GM18499 (cell line): ENCODE measurements at regions not wholly inside any gene's neighbourhood (a gene's known extent, or its start where the extent isn't known, plus 50 kb on each side); places are given as distances from the start of the nearest gene placed in this dataset.

Source experiments
- ATAC-seq: cut with Tn5 transposase; IDR thresholded peaks from one replicate; pipeline ENCODE4 v1.9.1; 2021; ENCODE audit warnings: moderate number of reproducible peaks; ENCODE audit not compliant: insufficient read depth, unreplicated experiment

- no peak for ATAC-seq
Observed at GRCh38 chr5:61596265-61596664, 264.2 kb downstream of the ZSWIM6 start.

GRCh38 chr5:61597684-61598083 is 265.6 kb downstream of the ZSWIM6 start:
- ATAC-seq: no peak

GRCh38 chr5:61598126-61598525 is 266.1 kb downstream of the ZSWIM6 start:
- no peak for ATAC-seq

- no peak for ATAC-seq
Observed at GRCh38 chr5:61599370-61600122, 267.5 kb downstream of the ZSWIM6 start.

GRCh38 chr5:61600123-61600444 is 268.0 kb downstream of the ZSWIM6 start:
- ATAC-seq: no peak

GRCh38 chr5:61600945-61601511 is 269.0 kb downstream of the ZSWIM6 start:
- no peak for ATAC-seq

- no peak for ATAC-seq
Observed at GRCh38 chr5:61603211-61603908, 271.3 kb downstream of the ZSWIM6 start.

GRCh38 chr5:61604076-61605025 is 272.3 kb downstream of the ZSWIM6 start:
- ATAC-seq: no peak

- ATAC-seq: no peak
Observed at GRCh38 chr5:61609840-61610677, 278.0 kb downstream of the ZSWIM6 start.

- no peak for ATAC-seq
Observed at GRCh38 chr5:61610678-61611024, 278.6 kb downstream of the ZSWIM6 start.

GRCh38 chr5:61612431-61612830 is 280.4 kb downstream of the ZSWIM6 start:
- no peak for ATAC-seq

- ATAC-seq: no peak
Observed at GRCh38 chr5:61613679-61614078, 281.6 kb downstream of the ZSWIM6 start.

- ATAC-seq: no peak
Observed at GRCh38 chr5:61614606-61615005, 282.5 kb downstream of the ZSWIM6 start.

GRCh38 chr5:61617039-61617438 is 285.0 kb downstream of the ZSWIM6 start:
- ATAC-seq: no peak

- no peak for ATAC-seq
Observed at GRCh38 chr5:61617995-61618525, 286.0 kb downstream of the ZSWIM6 start.

- no peak for ATAC-seq
Observed at GRCh38 chr5:61618577-61618976, 286.5 kb downstream of the ZSWIM6 start.

GRCh38 chr5:61619289-61619688 is 287.2 kb downstream of the ZSWIM6 start:
- no peak for ATAC-seq

- no peak for ATAC-seq
Observed at GRCh38 chr5:61619777-61620518, 287.9 kb downstream of the ZSWIM6 start.

- ATAC-seq: no peak
Observed at GRCh38 chr5:61620699-61621182, 288.7 kb downstream of the ZSWIM6 start.
